Fibroblast of lung (primary cell): ENCODE measurements at regions not wholly inside any gene's neighbourhood (a gene's known extent, or its start where the extent isn't known, plus 50 kb on each side); places are given as distances from the start of the nearest gene placed in this dataset.

Source experiments
- DNase-seq, 2 donors: peaks; one replicate each; pipeline versions ENCODE4 v3.0.0 to v3.0.0-alpha.2; 2010; ENCODE audit warnings: low read depth in 2 of 2
- H2AFZ ChIP-seq: 2 replicates; pipeline ENCODE4 v1.5.1; 2012; ENCODE audit warnings: low read length, control low read depth, inconsistent platforms
- H3K27ac ChIP-seq: 2 replicates; pipeline ENCODE4 v1.5.1; 2011; ENCODE audit warnings: low read length, control low read depth; ENCODE audit not compliant: insufficient read depth
- H3K27me3 ChIP-seq: 2 replicates; pipeline ENCODE4 v1.5.1; 2011; ENCODE audit warnings: mild to moderate bottlenecking, low read length; ENCODE audit not compliant: control insufficient read depth, insufficient read depth
- H3K36me3 ChIP-seq: 2 replicates; pipeline ENCODE4 v1.5.1; 2011; ENCODE audit warnings: low read length; ENCODE audit not compliant: control insufficient read depth, insufficient read depth
- H3K4me1 ChIP-seq: 2 replicates; pipeline ENCODE4 v1.5.1; 2011; ENCODE audit warnings: low read length; ENCODE audit not compliant: control insufficient read depth, insufficient read depth; ENCODE audit errors: extremely low read depth
- H3K4me2 ChIP-seq: 2 replicates; pipeline ENCODE4 v1.5.1; 2011; ENCODE audit warnings: low read length, control low read depth; ENCODE audit not compliant: insufficient read depth; ENCODE audit errors: extremely low read depth
- H3K4me3 ChIP-seq, 4 experiments: fragments of 200-600 bp in 1 of 4; sonication (generic) in 1 of 4; replicated peaks in 1 of 4; 2 replicates each; pipeline ENCODE4 v1.5.1; 2011 to 2016; ENCODE audit warnings: low read length in 4 of 4, low read depth in 3 of 4, mild to moderate bottlenecking in 3 of 4, control low read depth in 2 of 4, inconsistent platforms in 1 of 4, mixed read lengths in 1 of 4; ENCODE audit not compliant: insufficient read depth in 1 of 4; ENCODE audit errors: control extremely low read depth in 1 of 4
- H3K79me2 ChIP-seq: 2 replicates; pipeline ENCODE4 v1.5.1; 2012; ENCODE audit warnings: mild to moderate bottlenecking, low read length, inconsistent platforms; ENCODE audit not compliant: control insufficient read depth, insufficient read depth
- H3K9ac ChIP-seq: 2 replicates; pipeline ENCODE4 v1.5.1; 2011; ENCODE audit warnings: mild to moderate bottlenecking, low read length, control low read depth; ENCODE audit not compliant: insufficient read depth
- H3K9me3 ChIP-seq: 2 replicates; pipeline ENCODE4 v1.5.1; 2012; ENCODE audit warnings: low read depth, low read length; ENCODE audit not compliant: control insufficient read depth, insufficient read depth
- H4K20me1 ChIP-seq: 2 replicates; pipeline ENCODE4 v1.5.1; 2011; ENCODE audit warnings: low read length; ENCODE audit not compliant: control insufficient read depth, insufficient read depth; ENCODE audit errors: extremely low read depth
- EZH2 ChIP-seq: IDR thresholded peaks from 2 replicates; pipeline ENCODE4 v1.5.1; 2012; ENCODE audit warnings: low read length, control low read depth, mild to moderate bottlenecking; ENCODE audit errors: missing control alignments
- TF ChIP-seq, protein P1 (sequence below), 2 donors: IDR thresholded peaks in 1 of 2; conservative IDR thresholded peaks in 1 of 2; 1 replicate in 1 of 2; 2 replicates in 1 of 2; pipeline ENCODE4 v1.5.1; 2011 to 2012; ENCODE audit warnings: low read length in 2 of 2, control low read depth in 1 of 2, inconsistent platforms in 1 of 2, low read depth in 1 of 2, mild to moderate bottlenecking in 1 of 2

DNA sequence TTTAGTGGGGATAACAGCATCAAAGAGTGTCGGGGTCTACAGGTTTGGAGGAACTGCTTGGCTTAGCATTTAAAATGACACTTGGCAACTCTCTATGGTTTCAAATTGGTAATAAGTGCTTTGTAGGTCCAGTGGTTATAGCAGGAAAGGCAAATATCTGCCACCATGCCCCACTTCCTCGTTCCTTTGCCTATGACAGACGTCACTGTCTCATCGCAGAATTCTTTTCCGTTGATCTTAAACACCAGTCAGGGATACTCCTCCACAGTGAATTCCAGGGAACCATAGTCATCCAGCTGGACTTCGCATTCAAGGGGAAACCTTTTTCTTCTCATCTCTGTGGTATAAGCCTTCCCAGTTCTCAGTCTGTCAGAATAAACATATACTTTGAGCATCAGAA is 319.1 kb downstream of the GPAT3 start:
- Histone ChIP-seq H2AFZ (peak overlapping the region; percentile 47), H3K27ac (peak overlapping the region; percentile 76)

DNA sequence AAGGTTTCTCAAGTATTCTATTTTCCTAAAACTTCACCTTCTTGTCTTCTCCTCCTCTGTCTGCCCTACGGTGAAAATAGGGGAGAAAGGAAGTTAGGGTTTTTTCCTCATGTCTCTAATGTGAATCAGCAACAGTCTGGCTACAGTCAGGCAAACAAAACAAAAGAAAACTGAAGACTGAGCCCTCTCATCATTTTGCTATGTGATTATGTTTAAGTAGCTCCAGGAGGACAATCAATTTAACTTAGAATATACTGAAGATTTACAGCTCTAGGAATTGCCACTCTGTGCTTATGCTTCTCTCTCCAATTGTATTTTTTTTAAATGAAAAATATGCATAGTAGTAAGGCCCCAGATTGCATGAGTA is 316.2 kb downstream of the GPAT3 start:
- Histone ChIP-seq H4K20me1 (no peaks in the 10 kb centered on the region), H3K4me1 (peaks cover 4% of the 10 kb centered on the region), H3K79me2 (no peaks in the 10 kb centered on the region), H3K27ac (peak overlapping the region; percentile 43), H3K27me3 (no peaks in the 10 kb centered on the region), H3K9me3 (no peaks in the 10 kb centered on the region), H3K4me2 (peak overlapping the region; percentile 45), H3K9ac (no peak overlapping the region), H3K36me3 (no peaks in the 10 kb centered on the region), H3K4me3 (no peak overlapping the region), H2AFZ (no peak overlapping the region)
- TF ChIP-seq, protein P1, sequence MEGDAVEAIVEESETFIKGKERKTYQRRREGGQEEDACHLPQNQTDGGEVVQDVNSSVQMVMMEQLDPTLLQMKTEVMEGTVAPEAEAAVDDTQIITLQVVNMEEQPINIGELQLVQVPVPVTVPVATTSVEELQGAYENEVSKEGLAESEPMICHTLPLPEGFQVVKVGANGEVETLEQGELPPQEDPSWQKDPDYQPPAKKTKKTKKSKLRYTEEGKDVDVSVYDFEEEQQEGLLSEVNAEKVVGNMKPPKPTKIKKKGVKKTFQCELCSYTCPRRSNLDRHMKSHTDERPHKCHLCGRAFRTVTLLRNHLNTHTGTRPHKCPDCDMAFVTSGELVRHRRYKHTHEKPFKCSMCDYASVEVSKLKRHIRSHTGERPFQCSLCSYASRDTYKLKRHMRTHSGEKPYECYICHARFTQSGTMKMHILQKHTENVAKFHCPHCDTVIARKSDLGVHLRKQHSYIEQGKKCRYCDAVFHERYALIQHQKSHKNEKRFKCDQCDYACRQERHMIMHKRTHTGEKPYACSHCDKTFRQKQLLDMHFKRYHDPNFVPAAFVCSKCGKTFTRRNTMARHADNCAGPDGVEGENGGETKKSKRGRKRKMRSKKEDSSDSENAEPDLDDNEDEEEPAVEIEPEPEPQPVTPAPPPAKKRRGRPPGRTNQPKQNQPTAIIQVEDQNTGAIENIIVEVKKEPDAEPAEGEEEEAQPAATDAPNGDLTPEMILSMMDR (conservative IDR thresholded peaks at IDR 0.05 in 1 of 2, IDR thresholded peaks at IDR 0.05 in 1 of 2; ENCODE audit: low read depth in 1 of 2, low read length in 2 of 2) = no peak
- no peak for TF ChIP-seq EZH2
- peak; percentile 29 to 92 for DNase-seq

More for the DNA sequence above, 319.1 kb downstream of the GPAT3 start:
- Histone ChIP-seq H3K4me2 (peak overlapping the region; percentile 26), H3K27me3 (no peaks in the 10 kb centered on the region), H3K4me3 (no peak overlapping the region), H3K9me3 (no peaks in the 10 kb centered on the region), H3K36me3 (no peaks in the 10 kb centered on the region), H3K79me2 (no peaks in the 10 kb centered on the region), H3K9ac (no peak overlapping the region), H4K20me1 (no peaks in the 10 kb centered on the region), H3K4me1 (peaks cover 4% of the 10 kb centered on the region)
- peak; percentile 54 to 99 for DNase-seq
- TF ChIP-seq, protein P1 (conservative IDR thresholded peaks at IDR 0.05 in 1 of 2, IDR thresholded peaks at IDR 0.05 in 1 of 2; ENCODE audit: low read depth in 1 of 2, low read length in 2 of 2) = no peak
- no peak for TF ChIP-seq EZH2

DNA sequence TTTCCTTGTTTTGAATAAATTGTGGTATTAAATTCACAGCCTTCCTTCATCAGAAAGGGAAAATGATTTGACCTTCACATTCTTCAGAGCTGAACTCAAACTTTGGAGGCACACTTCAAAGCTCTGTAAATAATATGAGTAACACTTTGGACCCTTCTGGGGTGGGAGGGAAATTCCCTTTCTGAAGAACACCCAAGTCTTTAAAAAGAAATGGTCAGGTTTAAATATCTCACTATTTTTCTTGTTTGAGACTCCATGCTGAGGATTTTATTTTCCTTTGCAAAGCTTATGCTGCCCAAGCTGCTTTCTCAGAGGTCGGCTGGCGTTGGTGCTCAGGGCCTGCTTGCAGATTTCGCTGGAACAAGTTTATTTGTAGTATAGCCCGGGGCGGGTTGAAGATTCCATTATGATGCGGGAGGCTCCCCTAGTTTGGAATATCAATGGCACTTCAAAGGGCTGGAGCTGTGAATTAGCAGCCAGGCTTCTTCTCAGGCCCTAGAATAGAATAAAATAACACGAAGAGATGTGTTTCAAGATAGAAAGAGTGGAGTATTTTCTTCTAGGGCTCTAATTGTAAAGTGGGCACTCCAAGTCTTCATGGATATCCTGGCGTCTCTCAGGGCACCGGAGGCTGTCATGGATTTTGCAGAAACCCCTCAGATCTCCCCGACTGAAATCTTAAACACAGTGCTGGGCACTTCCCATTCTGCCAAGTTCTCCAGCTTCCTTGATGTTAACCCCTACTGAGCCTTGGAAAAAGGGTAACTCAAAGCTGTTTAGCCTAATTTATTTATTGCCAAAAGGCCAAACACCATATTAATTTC is 315.6 kb downstream of the GPAT3 start:
- Histone ChIP-seq H3K27me3 (no peaks in the 10 kb centered on the region), H3K9ac (no peak overlapping the region), H3K9me3 (no peaks in the 10 kb centered on the region), H3K36me3 (no peaks in the 10 kb centered on the region), H2AFZ (no peak overlapping the region), H3K27ac (peak overlapping the region; percentile 43), H4K20me1 (no peaks in the 10 kb centered on the region), H3K4me2 (peak overlapping the region; percentile 45), H3K4me3 (no peak overlapping the region), H3K79me2 (no peaks in the 10 kb centered on the region), H3K4me1 (peaks cover 4% of the 10 kb centered on the region)
- TF ChIP-seq EZH2 = no peak
- TF ChIP-seq, protein P1 (conservative IDR thresholded peaks at IDR 0.05 in 1 of 2, IDR thresholded peaks at IDR 0.05 in 1 of 2; ENCODE audit: low read depth in 1 of 2, low read length in 2 of 2) = no peak
- peak in 1 of 2 donors; percentile 88 for DNase-seq
